Mucosa of rectum (tissue), 2 donors: ENCODE measurements at regions not wholly inside any gene's neighbourhood (a gene's known extent, or its start where the extent isn't known, plus 50 kb on each side); places are given as distances from the start of the nearest gene placed in this dataset.

Experiments
- H3K27ac ChIP-seq, 2 donors: one replicate each; pipeline ENCODE4 v1.7.0; 2013; ENCODE audit warnings: inconsistent platforms in 2 of 2, low read depth in 2 of 2, low read length in 2 of 2
- H3K27me3 ChIP-seq, 2 donors: one replicate each; pipeline ENCODE4 v1.7.0; 2013; ENCODE audit warnings: low read length in 2 of 2; ENCODE audit not compliant: control insufficient read depth in 2 of 2, insufficient read depth in 2 of 2
- H3K36me3 ChIP-seq, 2 donors: one replicate each; pipeline ENCODE4 v1.7.0; 2013; ENCODE audit warnings: low read length in 2 of 2; ENCODE audit not compliant: control insufficient read depth in 2 of 2, insufficient read depth in 2 of 2
- H3K4me1 ChIP-seq, 2 donors: one replicate each; pipeline ENCODE4 v1.7.0; 2013; ENCODE audit warnings: low read length in 2 of 2, mild to moderate bottlenecking in 1 of 2; ENCODE audit not compliant: control insufficient read depth in 2 of 2, insufficient read depth in 2 of 2
- H3K4me3 ChIP-seq, 2 donors: one replicate each; pipeline ENCODE4 v1.7.0; 2013; ENCODE audit warnings: low read length in 2 of 2
- H3K9ac ChIP-seq, 2 donors: one replicate each; pipeline ENCODE4 v1.7.0; 2013; ENCODE audit warnings: low read length in 2 of 2, low read depth in 1 of 2, mild to moderate bottlenecking in 1 of 2
- H3K9me3 ChIP-seq, 2 donors: one replicate each; pipeline ENCODE4 v1.7.0; 2013; ENCODE audit warnings: low read length in 2 of 2; ENCODE audit not compliant: control insufficient read depth in 2 of 2
- donor health status: healthy.
- donor health status: Normal muscosa, but diverticular disease.

GRCh38 chr10:8787649-8788048 lies 733.2 kb downstream of the GATA3 start:
- Histone ChIP-seq H3K9ac (no peak overlapping the region), H3K4me3 (no peak overlapping the region), H3K9me3 (peaks cover 3 to 6% of the 10 kb centered on the region in 2 donors), H3K36me3 (no peaks in the 10 kb centered on the region), H3K27me3 (no peaks in the 10 kb centered on the region), H3K27ac (no peak overlapping the region), H3K4me1 (no peaks in the 10 kb centered on the region)

DNA sequence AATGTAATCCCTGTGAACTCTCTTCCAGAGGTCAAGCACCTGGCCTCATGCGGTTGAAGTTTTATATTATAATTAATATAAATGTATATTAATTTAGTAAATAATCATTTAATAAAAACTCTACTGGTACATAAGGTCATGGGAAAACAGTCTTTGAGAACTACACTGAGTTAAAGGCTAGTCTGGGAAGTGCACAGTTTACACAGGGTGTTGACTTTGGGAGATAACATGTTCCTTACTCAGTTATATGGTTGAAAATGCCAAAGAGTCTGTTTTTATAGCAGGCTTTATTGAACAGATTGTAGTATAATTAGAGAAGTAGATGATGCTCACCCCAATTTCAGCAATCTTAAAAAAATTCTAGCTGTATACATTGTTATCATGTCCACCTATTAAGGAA lies 735.9 kb downstream of the GATA3 start:
- Histone ChIP-seq H3K27me3 (no peaks in the 10 kb centered on the region), H3K9me3 (peaks cover 0 to 6% of the 10 kb centered on the region in 2 donors), H3K27ac (no peak overlapping the region)

GRCh38 chr10:8794860-8795259 lies 740.4 kb downstream of the GATA3 start:
- no peak overlapping the region for H3K9ac ChIP-seq
- no peaks in the 10 kb centered on the region for H3K36me3 ChIP-seq
- H3K27ac ChIP-seq: no peak overlapping the region
- H3K9me3 ChIP-seq: no peaks in the 10 kb centered on the region
- no peaks in the 10 kb centered on the region for H3K4me1 ChIP-seq
- H3K4me3 ChIP-seq: no peak overlapping the region
- H3K27me3 ChIP-seq: no peaks in the 10 kb centered on the region

More for the DNA sequence above, 735.9 kb downstream of the GATA3 start:
- Histone ChIP-seq H3K9ac (no peak overlapping the region), H3K4me1 (no peaks in the 10 kb centered on the region), H3K4me3 (no peak overlapping the region), H3K36me3 (no peaks in the 10 kb centered on the region)

DNA sequence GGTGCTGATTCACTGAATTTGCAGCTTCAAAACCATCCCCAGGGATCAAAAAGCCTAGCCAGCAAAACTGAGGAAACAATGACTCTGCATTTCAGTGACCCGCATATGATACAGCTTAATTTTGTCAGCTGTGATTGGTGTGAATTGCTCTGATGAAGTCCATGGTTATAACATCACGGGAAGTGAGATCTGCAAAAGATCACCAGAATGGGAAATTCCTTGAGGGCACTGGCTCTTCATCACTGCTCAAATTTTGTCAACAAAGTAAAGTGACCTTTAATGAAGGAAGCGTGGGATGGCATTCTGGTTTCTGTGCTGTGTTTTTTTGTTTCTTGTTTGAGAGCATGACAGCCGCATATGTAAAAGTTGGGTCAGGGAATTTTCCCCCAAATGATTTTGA lies 745.9 kb downstream of the GATA3 start:
- no peaks in the 10 kb centered on the region for H3K27me3 ChIP-seq
- no peak overlapping the region for H3K4me3 ChIP-seq
- no peaks in the 10 kb centered on the region for H3K4me1 ChIP-seq
- H3K36me3 ChIP-seq: no peaks in the 10 kb centered on the region
- no peak overlapping the region for H3K27ac ChIP-seq
- no peaks in the 10 kb centered on the region for H3K9me3 ChIP-seq
- H3K9ac ChIP-seq: no peak overlapping the region

DNA sequence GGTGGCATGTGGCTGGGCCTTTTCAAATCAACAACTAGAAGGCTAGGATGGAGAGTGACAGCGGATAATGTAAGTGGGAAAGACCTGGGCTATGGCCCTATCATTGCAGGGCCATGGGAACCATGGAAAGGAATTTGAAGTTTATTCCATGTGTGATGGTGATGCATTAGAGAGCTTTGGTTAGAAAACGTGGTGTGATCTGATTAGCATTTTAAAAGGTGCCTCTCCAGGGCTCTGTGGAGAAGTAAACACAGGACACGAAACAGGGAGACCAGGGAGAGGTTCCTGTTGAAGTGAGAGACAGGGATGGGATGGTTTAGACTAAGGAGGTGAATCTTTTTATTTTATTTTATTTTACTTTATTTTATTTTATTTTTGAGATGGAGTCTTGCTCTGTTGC lies 749.5 kb downstream of the GATA3 start:
- Histone ChIP-seq H3K27ac (no peak overlapping the region), H3K27me3 (no peaks in the 10 kb centered on the region), H3K36me3 (no peaks in the 10 kb centered on the region), H3K9ac (no peak overlapping the region), H3K9me3 (no peaks in the 10 kb centered on the region), H3K4me3 (no peak overlapping the region), H3K4me1 (no peaks in the 10 kb centered on the region)

DNA sequence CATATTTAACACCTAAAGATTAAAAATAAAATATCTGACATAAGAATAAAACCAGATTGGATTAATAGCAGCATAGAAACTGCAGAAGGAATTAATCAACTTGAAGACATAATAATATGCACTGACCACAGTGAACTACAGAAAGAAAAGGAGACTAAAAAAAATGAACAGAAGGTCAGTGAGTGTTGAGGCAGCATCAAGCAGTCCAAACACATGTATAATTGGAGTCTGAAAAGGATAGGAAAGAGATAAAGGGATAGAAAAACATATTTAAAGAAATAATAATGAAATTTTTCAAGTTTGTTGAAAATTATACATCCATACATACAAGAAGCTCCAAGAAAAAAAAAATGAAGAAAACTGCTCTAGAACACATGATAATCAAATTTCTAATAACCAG lies 756.2 kb downstream of the GATA3 start:
- no peaks in the 10 kb centered on the region for H3K27me3 ChIP-seq
- H3K9me3 ChIP-seq: no peaks in the 10 kb centered on the region
- H3K9ac ChIP-seq: no peak overlapping the region
- H3K27ac ChIP-seq: no peak overlapping the region
- H3K4me1 ChIP-seq: no peaks in the 10 kb centered on the region
- no peak overlapping the region for H3K4me3 ChIP-seq
- no peaks in the 10 kb centered on the region for H3K36me3 ChIP-seq

- H3K36me3 ChIP-seq: no peaks in the 10 kb centered on the region
- H3K4me3 ChIP-seq: no peak overlapping the region
- no peak overlapping the region for H3K27ac ChIP-seq
- no peaks in the 10 kb centered on the region for H3K27me3 ChIP-seq
- no peak overlapping the region for H3K9ac ChIP-seq
- no peaks in the 10 kb centered on the region for H3K4me1 ChIP-seq
- H3K9me3 ChIP-seq: no peaks in the 10 kb centered on the region
Observed at GRCh38 chr10:8811201-8811600, 756.7 kb downstream of the GATA3 start.

- H3K27ac ChIP-seq: no peak overlapping the region
- no peak overlapping the region for H3K4me3 ChIP-seq
- no peaks in the 10 kb centered on the region for H3K27me3 ChIP-seq
- H3K9ac ChIP-seq: no peak overlapping the region
- H3K9me3 ChIP-seq: no peaks in the 10 kb centered on the region
- no peaks in the 10 kb centered on the region for H3K36me3 ChIP-seq
- no peaks in the 10 kb centered on the region for H3K4me1 ChIP-seq
Observed at GRCh38 chr10:8815969-8816368, 761.5 kb downstream of the GATA3 start.

- Histone ChIP-seq H3K9me3 (no peaks in the 10 kb centered on the region), H3K9ac (no peak overlapping the region), H3K27ac (no peak overlapping the region), H3K4me3 (no peak overlapping the region), H3K27me3 (no peaks in the 10 kb centered on the region), H3K36me3 (no peaks in the 10 kb centered on the region), H3K4me1 (no peaks in the 10 kb centered on the region)
Observed at GRCh38 chr10:8817299-8817698, 762.8 kb downstream of the GATA3 start.

DNA sequence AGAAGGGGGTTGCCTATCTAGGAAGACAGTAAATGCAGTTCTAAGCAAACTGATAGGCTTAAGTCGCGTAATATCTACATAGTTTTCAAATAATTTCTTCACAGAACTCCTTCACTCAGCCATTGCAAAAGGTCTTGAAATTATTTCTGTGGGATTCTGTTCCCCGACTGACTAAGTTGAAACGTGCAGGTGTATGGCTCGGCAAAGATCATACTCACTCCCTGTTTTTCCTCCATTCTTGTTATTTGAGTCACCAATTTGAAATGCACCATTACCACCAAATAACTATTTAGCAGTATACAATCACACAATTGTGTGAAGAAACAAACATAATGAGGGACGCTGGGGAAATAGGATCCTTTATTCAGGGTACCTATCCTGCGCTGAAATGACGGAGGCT lies 771.1 kb downstream of the GATA3 start:
- Histone ChIP-seq H3K4me3 (no peak overlapping the region), H3K27me3 (no peaks in the 10 kb centered on the region), H3K27ac (no peak overlapping the region), H3K9ac (no peak overlapping the region), H3K4me1 (no peaks in the 10 kb centered on the region), H3K36me3 (no peaks in the 10 kb centered on the region), H3K9me3 (no peaks in the 10 kb centered on the region)

DNA sequence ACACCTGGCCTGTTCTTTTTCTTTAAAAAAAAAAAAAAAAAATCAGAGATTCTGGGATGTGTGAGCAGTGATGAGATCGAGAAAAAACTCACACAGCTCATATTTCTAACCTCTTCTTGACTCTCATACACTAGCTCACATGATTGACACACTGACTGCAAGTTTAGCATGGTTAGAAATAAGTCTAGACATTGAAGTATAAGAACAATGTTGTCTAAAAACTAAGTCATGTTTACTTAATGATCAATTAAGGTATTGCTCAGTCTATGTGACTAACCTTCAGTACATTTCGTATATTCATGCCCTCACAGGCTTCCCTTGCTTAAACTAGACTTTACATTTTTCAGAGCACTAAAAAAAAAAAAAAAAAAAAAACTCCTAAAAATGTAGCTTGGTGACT lies 775.1 kb downstream of the GATA3 start:
- Histone ChIP-seq H3K36me3 (no peaks in the 10 kb centered on the region), H3K9ac (no peak overlapping the region), H3K4me1 (no peaks in the 10 kb centered on the region), H3K27ac (no peak overlapping the region), H3K9me3 (no peaks in the 10 kb centered on the region), H3K4me3 (no peak overlapping the region), H3K27me3 (no peaks in the 10 kb centered on the region)
